Neuronal stem cell (in vitro differentiated cells): ENCODE measurements at regions not wholly inside any gene's neighbourhood (a gene's known extent, or its start where the extent isn't known, plus 50 kb on each side); places are given as distances from the start of the nearest gene placed in this dataset.
A peak's percentile ranks its signal among the peaks of the same experiment; 100 is the strongest.

Experiments used
- DNase-seq: peaks from one replicate; pipeline ENCODE4 v3.0.0-alpha.2; 2013; ENCODE audit warnings: low spot score
- H2AFZ ChIP-seq: one replicate; pipeline ENCODE4 v1.6.1; 2013; ENCODE audit warnings: mild to moderate bottlenecking, low read length, inconsistent platforms
- H2AK5ac ChIP-seq: 2 replicates; pipeline ENCODE4 v1.6.1; 2013; ENCODE audit warnings: low read depth, mild to moderate bottlenecking, inconsistent platforms, low read length, moderate library complexity, mixed read lengths
- H2BK120ac ChIP-seq: 2 replicates; pipeline ENCODE4 v1.6.1; 2013; ENCODE audit warnings: low read depth, mild to moderate bottlenecking, inconsistent platforms, low read length, moderate library complexity, mixed read lengths
- H2BK12ac ChIP-seq: one replicate; pipeline ENCODE4 v1.6.1; 2013; ENCODE audit warnings: low read length, inconsistent platforms
- H2BK15ac ChIP-seq: 2 replicates; pipeline ENCODE4 v1.6.1; 2013; ENCODE audit warnings: mild to moderate bottlenecking, low read length, inconsistent platforms, mixed read lengths
- H2BK5ac ChIP-seq: one replicate; pipeline ENCODE4 v1.6.1; 2013; ENCODE audit warnings: inconsistent platforms, mild to moderate bottlenecking, low read length, moderate library complexity
- H3K14ac ChIP-seq: one replicate; pipeline ENCODE4 v1.6.1; 2013; ENCODE audit warnings: low read length, inconsistent platforms
- H3K18ac ChIP-seq: 2 replicates; pipeline ENCODE4 v1.6.1; 2013; ENCODE audit warnings: low read length, inconsistent platforms
- H3K23ac ChIP-seq: 2 replicates; pipeline ENCODE4 v1.6.1; 2013; ENCODE audit warnings: low read depth, mild to moderate bottlenecking, mixed read lengths, low read length, inconsistent platforms; ENCODE audit not compliant: poor library complexity
- H3K27ac ChIP-seq: replicated peaks from 3 replicates; pipeline ENCODE4 v1.5.1; 2013; ENCODE audit warnings: low read length, inconsistent platforms
- H3K27me3 ChIP-seq, 3 experiments: 2 replicates each; pipeline ENCODE4 v1.6.1; 2013; ENCODE audit warnings: low read length in 3 of 3, mild to moderate bottlenecking in 2 of 3, inconsistent platforms in 1 of 3, low read depth in 1 of 3, mixed read lengths in 1 of 3, moderate library complexity in 1 of 3; ENCODE audit not compliant: control insufficient read depth in 3 of 3, insufficient read depth in 3 of 3
- H3K36me3 ChIP-seq, 2 donors: replicated peaks in 1 of 2; 2 replicates each; pipeline ENCODE4 v1.6.1; 2013; ENCODE audit warnings: low read length in 2 of 2; ENCODE audit not compliant: control insufficient read depth in 2 of 2, insufficient read depth in 2 of 2
- H3K4ac ChIP-seq: 2 replicates; pipeline ENCODE4 v1.6.1; 2013; ENCODE audit warnings: inconsistent platforms, mild to moderate bottlenecking, low read length, moderate library complexity
- H3K4me1 ChIP-seq, 2 donors: 1 replicate in 1 of 2; 2 replicates in 1 of 2; pipeline ENCODE4 v1.6.1; 2013; ENCODE audit warnings: low read length in 2 of 2, low read depth in 1 of 2; ENCODE audit not compliant: control insufficient read depth in 2 of 2, insufficient read depth in 1 of 2
- H3K4me2 ChIP-seq: one replicate; pipeline ENCODE4 v1.6.1; 2013; ENCODE audit warnings: mild to moderate bottlenecking, low read length, inconsistent platforms; ENCODE audit not compliant: insufficient read depth, poor library complexity, severe bottlenecking
- H3K4me3 ChIP-seq, 2 donors: 2 replicates each; pipeline ENCODE4 v1.5.1; 2013; ENCODE audit warnings: low read length in 2 of 2, mild to moderate bottlenecking in 2 of 2, inconsistent platforms in 1 of 2, moderate library complexity in 1 of 2
- H3K79me1 ChIP-seq: one replicate; pipeline ENCODE4 v1.6.1; 2013; ENCODE audit warnings: low read depth, mild to moderate bottlenecking, inconsistent platforms, low read length, moderate library complexity
- H3K9ac ChIP-seq: one replicate; pipeline ENCODE4 v1.6.1; 2013; ENCODE audit warnings: mild to moderate bottlenecking, low read depth, low read length, inconsistent platforms; ENCODE audit not compliant: poor library complexity
- H3K9me3 ChIP-seq, 2 donors: replicated peaks in 1 of 2; 2 replicates each; pipeline versions ENCODE3 to v1.6.1; 2013; ENCODE audit warnings: low read length in 2 of 2, mild to moderate bottlenecking in 2 of 2, inconsistent platforms in 1 of 2, low read depth in 1 of 2, mixed read lengths in 1 of 2, moderate library complexity in 1 of 2; ENCODE audit not compliant: control insufficient read depth in 2 of 2, insufficient read depth in 1 of 2
- H4K8ac ChIP-seq: one replicate; pipeline ENCODE4 v1.6.1; 2013; ENCODE audit warnings: low read depth, mild to moderate bottlenecking, inconsistent platforms, low read length, moderate library complexity
- H4K91ac ChIP-seq: one replicate; pipeline ENCODE4 v1.6.1; 2013; ENCODE audit warnings: low read length, low read depth, mild to moderate bottlenecking, inconsistent platforms; ENCODE audit not compliant: poor library complexity
- WGBS, 2 donors: extraction: QIAGEN DNeasy Blood & Tissue Kit; methylation state at CpG; one replicate each; pipeline ENCODE4 v1.1.7; 2013; ENCODE audit warnings: missing lambda C conversion rate in 2 of 2, mixed read lengths in 1 of 2; ENCODE audit not compliant: insufficient read length in 2 of 2, insufficient replicate concordance in 1 of 2; ENCODE audit errors: extremely low coverage in 2 of 2; 5-methylcytosine and 5-hydroxymethylcytosine counted together

DNA sequence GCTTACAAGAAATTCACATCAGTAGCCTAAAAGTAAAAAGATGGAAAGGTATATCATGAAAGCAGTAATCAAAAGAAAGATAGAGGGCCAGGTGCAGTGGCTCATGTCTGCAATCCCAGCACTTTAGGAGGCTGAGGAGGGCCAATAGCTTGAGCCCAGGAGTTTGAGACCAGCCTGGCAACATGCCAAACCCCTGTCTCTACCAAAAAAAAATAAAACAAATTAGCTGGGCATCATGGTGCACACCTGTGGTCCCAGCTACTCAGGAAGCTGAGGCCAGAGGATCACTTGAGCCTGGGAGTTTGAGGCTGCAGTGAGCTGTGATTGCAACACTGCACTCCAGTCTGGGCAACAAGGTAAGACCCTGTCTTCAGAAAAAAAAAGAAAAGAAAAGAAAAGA, 55.5 kb downstream of the GSPT2 start:
- Histone ChIP-seq H3K36me3 (no peaks in the 10 kb centered on the region), H3K4me3 (no peak overlapping the region), H2BK12ac (no peak overlapping the region), H3K18ac (no peak overlapping the region), H4K8ac (no peak overlapping the region), H3K79me1 (no peaks in the 10 kb centered on the region), H3K14ac (no peak overlapping the region), H3K9me3 (no peaks in the 10 kb centered on the region), H3K27ac (no peak overlapping the region), H2BK5ac (no peak overlapping the region), H3K23ac (no peak overlapping the region), H3K4ac (no peak overlapping the region), H2AFZ (no peak overlapping the region), H3K4me2 (no peak overlapping the region), H2BK120ac (no peak overlapping the region), H3K27me3 (peaks cover 0 to 19% (median 0%) of the 10 kb centered on the region in 3 experiments), H3K9ac (no peak overlapping the region), H2AK5ac (no peak overlapping the region), H3K4me1 (no peaks in the 10 kb centered on the region), H2BK15ac (no peak overlapping the region), H4K91ac (no peak overlapping the region)
- DNase-seq: no peak

DNA sequence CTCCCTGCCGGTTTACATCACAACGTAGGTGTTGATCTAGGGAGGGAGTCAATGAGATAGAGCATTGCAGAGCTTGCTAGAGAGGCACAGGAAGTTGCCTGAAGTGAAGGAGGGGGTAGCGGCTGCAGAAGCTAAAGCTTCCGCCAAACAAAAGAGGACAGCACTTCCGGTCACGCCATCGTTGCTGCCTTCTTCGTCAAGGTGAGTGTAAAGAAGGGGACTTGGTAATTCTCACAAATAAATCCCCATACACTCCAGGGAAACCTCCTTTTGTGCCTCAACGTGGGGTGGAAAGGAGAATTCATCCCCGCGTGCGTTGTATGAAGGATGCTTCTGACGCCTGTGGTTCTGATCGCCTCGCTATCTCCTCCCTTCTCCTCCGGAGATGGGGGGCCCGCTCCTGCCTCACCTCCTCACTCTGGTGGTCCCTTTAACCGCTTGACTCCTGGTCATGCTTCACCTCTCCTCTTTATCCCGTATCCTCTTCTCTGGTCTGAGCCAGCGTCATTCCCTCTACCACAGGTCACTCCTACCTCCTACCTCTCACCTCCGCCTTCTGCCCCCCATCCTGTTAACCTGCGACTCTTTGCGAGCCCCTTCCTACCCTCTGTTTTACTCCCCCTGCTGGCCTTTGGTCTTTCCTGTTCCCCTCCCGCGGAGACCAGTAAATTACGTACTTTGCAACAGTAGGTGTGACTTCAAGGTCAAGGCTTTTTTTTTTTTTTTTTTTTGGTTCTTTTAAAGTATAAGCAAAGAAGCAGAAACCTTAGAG, 59.9 kb downstream of the GSPT2 start:
- H2AFZ ChIP-seq: peak overlapping the region; percentile 83
- no peak overlapping the region for H3K4ac ChIP-seq
- peak; percentile 12 for DNase-seq
- no peak overlapping the region for H2BK12ac ChIP-seq
- no CpG with 5 or more reads among the region's 26 CpGs for WGBS, 2 donors
- H3K27ac ChIP-seq: peak overlapping the region; percentile 56
- H3K4me3 ChIP-seq: peak overlapping the region; percentile 65 to 95
- no peaks in the 10 kb centered on the region for H3K4me1 ChIP-seq
- H3K36me3 ChIP-seq: peaks cover 0 to 10% of the 10 kb centered on the region in 2 donors
- H3K79me1 ChIP-seq: no peaks in the 10 kb centered on the region
- no peak overlapping the region for H4K8ac ChIP-seq
- no peak overlapping the region for H3K14ac ChIP-seq
- H2AK5ac ChIP-seq: no peak overlapping the region
- H2BK5ac ChIP-seq: no peak overlapping the region
- no peak overlapping the region for H4K91ac ChIP-seq
- H3K18ac ChIP-seq: peak overlapping the region; percentile 44
- no peak overlapping the region for H2BK15ac ChIP-seq
- H3K27me3 ChIP-seq: peaks cover 0 to 4% (median 0%) of the 10 kb centered on the region in 3 experiments
- H3K23ac ChIP-seq: no peak overlapping the region
- no peaks in the 10 kb centered on the region for H3K9me3 ChIP-seq
- H2BK120ac ChIP-seq: no peak overlapping the region
- H3K9ac ChIP-seq: no peak overlapping the region
- peak overlapping the region; percentile 25 for H3K4me2 ChIP-seq

DNA sequence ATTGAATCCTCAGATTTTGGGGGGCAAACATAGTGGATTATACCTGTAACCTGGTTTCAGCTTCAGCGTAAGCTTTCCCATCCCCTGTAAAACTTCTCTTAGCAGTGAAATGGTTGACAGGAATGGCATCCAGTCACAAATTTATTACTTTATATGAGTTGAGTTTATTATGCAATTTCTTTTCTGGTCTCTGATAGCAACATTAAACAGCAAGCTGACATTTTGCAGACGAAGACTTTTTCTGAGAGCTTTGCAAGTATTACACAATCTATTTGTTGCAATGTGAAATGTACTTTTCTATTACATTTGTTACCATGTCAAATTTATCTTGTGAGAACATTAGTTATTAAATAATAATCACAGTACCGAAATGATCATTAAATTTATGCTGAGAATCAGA, 60.6 kb downstream of the GSPT2 start:
- Histone ChIP-seq H2BK120ac (no peak overlapping the region), H3K27ac (no peak overlapping the region), H3K4ac (no peak overlapping the region), H2AK5ac (no peak overlapping the region), H4K91ac (no peak overlapping the region), H4K8ac (no peak overlapping the region), H2BK5ac (no peak overlapping the region), H2BK12ac (no peak overlapping the region), H2AFZ (no peak overlapping the region), H3K23ac (no peak overlapping the region), H2BK15ac (no peak overlapping the region), H3K27me3 (peaks cover 0 to 2% (median 0%) of the 10 kb centered on the region in 3 experiments), H3K18ac (no peak overlapping the region), H3K9ac (no peak overlapping the region), H3K36me3 (peaks cover 0 to 10% of the 10 kb centered on the region in 2 donors), H3K79me1 (no peaks in the 10 kb centered on the region), H3K4me2 (no peak overlapping the region), H3K14ac (no peak overlapping the region), H3K9me3 (no peaks in the 10 kb centered on the region), H3K4me3 (peak overlapping the region in 1 of 2 donors; percentile 65), H3K4me1 (no peaks in the 10 kb centered on the region)
- no CpG with 5 or more reads among the region's 3 CpGs for WGBS, 2 donors
- no peak for DNase-seq

- Histone ChIP-seq H3K27me3 (no peaks in the 10 kb centered on the region), H3K4me1 (no peaks in the 10 kb centered on the region), H3K27ac (no peak overlapping the region), H3K4me2 (no peak overlapping the region), H3K14ac (no peak overlapping the region), H2BK5ac (no peak overlapping the region), H2AK5ac (no peak overlapping the region), H4K8ac (no peak overlapping the region), H3K23ac (no peak overlapping the region), H3K9ac (no peak overlapping the region), H2BK15ac (no peak overlapping the region), H2BK12ac (no peak overlapping the region), H3K79me1 (no peaks in the 10 kb centered on the region), H3K4me3 (no peak overlapping the region), H3K36me3 (peaks cover 0 to 10% of the 10 kb centered on the region in 2 donors), H3K4ac (no peak overlapping the region), H3K18ac (no peak overlapping the region), H3K9me3 (no peaks in the 10 kb centered on the region), H2BK120ac (no peak overlapping the region), H4K91ac (no peak overlapping the region), H2AFZ (no peak overlapping the region)
- no CpG with 5 or more reads among the region's 5 CpGs for WGBS, 2 donors
- DNase-seq: no peak
These were observed 61.5 kb downstream of the GSPT2 start for GRCh38 chrX:51804741-51805140.
